Glutamatergic neuron (in vitro differentiated cells): ENCODE measurements at regions not wholly inside any gene's neighbourhood (a gene's known extent, or its start where the extent isn't known, plus 50 kb on each side); places are given as distances from the start of the nearest gene placed in this dataset.

Experiments
- DNase-seq: peaks from one replicate; pipeline ENCODE4 v3.0.0; 2022
- H3K27ac Mint-ChIP-seq: one replicate; pipeline ENCODE4 v1.8.0; 2020; ENCODE audit warnings: mild to moderate bottlenecking, mixed read lengths, inconsistent platforms; ENCODE audit not compliant: unreplicated experiment
- H3K27me3 Mint-ChIP-seq: one replicate; pipeline ENCODE4 v1.8.0; 2020; ENCODE audit warnings: mild to moderate bottlenecking, moderate library complexity, mixed read lengths, inconsistent platforms; ENCODE audit not compliant: unreplicated experiment
- H3K36me3 Mint-ChIP-seq: one replicate; pipeline ENCODE4 v1.8.0; 2020; ENCODE audit warnings: mild to moderate bottlenecking, mixed read lengths, inconsistent platforms; ENCODE audit not compliant: unreplicated experiment
- H3K4me1 Mint-ChIP-seq: one replicate; pipeline ENCODE4 v1.8.0; 2020; ENCODE audit warnings: mild to moderate bottlenecking, low read depth, mixed read lengths, inconsistent platforms; ENCODE audit not compliant: unreplicated experiment
- H3K4me3 Mint-ChIP-seq: one replicate; pipeline ENCODE4 v1.8.0; 2020; ENCODE audit warnings: mild to moderate bottlenecking, mixed read lengths, inconsistent platforms; ENCODE audit not compliant: unreplicated experiment
- H3K9me3 Mint-ChIP-seq: one replicate; pipeline ENCODE4 v1.8.0; 2020; ENCODE audit warnings: mild to moderate bottlenecking, moderate library complexity, mixed read lengths, inconsistent platforms; ENCODE audit not compliant: unreplicated experiment
- TF ChIP-seq, protein P1 (sequence below): fragments of 200-600 bp; sonication (generic); IDR thresholded peaks from one replicate; pipeline ENCODE4 v1.5.0; 2021; ENCODE audit not compliant: partially characterized antibody, unreplicated experiment

DNA sequence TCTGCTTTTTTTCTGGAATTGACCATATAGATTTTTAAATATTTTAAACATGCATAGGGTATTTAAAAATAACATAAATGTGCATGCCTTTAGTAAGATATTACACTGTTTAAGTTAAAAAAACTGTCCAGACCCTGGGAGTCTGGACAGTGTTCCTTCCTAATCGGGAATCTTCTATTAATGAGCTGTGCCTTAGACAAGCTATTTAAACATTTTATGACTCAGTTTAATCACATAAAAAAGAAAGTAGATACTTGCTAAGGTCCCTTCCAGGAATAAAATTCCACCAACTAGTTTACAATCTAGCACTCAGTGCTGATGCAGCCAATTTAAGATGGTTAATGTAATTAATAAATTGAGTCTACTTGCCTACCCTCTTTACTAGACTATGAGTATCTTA is 140.4 kb upstream of the DPH6 start:
- no peaks in the 10 kb centered on the region for H3K9me3 Mint-ChIP-seq
- H3K27ac Mint-ChIP-seq = no peak overlapping the region
- TF ChIP-seq, protein P1, sequence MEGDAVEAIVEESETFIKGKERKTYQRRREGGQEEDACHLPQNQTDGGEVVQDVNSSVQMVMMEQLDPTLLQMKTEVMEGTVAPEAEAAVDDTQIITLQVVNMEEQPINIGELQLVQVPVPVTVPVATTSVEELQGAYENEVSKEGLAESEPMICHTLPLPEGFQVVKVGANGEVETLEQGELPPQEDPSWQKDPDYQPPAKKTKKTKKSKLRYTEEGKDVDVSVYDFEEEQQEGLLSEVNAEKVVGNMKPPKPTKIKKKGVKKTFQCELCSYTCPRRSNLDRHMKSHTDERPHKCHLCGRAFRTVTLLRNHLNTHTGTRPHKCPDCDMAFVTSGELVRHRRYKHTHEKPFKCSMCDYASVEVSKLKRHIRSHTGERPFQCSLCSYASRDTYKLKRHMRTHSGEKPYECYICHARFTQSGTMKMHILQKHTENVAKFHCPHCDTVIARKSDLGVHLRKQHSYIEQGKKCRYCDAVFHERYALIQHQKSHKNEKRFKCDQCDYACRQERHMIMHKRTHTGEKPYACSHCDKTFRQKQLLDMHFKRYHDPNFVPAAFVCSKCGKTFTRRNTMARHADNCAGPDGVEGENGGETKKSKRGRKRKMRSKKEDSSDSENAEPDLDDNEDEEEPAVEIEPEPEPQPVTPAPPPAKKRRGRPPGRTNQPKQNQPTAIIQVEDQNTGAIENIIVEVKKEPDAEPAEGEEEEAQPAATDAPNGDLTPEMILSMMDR = no peak
- no peak overlapping the region for H3K4me3 Mint-ChIP-seq
- no peaks in the 10 kb centered on the region for H3K36me3 Mint-ChIP-seq
- peaks cover 2% of the 10 kb centered on the region for H3K27me3 Mint-ChIP-seq
- no peaks in the 10 kb centered on the region for H3K4me1 Mint-ChIP-seq
- DNase-seq = no peak

DNA sequence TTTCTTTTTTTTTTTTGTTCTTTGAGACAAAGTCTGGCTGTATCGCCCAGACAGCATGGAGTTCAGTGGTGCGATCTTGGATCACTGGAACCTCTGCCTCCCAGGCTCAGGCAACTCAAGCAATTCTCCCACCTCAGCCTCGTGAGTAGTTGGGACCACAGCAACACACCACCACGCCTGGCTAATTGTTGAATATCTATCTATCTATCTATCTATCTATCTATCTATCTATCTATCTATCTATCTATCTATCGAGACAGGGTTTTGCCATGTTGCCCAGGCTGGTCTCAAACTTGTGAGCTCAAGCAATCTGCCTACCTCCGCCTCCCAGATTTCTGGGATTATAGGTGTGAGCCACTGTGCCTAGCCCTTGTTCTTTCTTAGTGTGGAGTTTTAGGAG is 143.3 kb upstream of the DPH6 start:
- Mint-ChIP-seq H3K36me3 (no peaks in the 10 kb centered on the region), H3K4me1 (no peaks in the 10 kb centered on the region), H3K27ac (no peak overlapping the region), H3K9me3 (no peaks in the 10 kb centered on the region), H3K4me3 (no peak overlapping the region), H3K27me3 (no peaks in the 10 kb centered on the region)
- no peak for DNase-seq
- TF ChIP-seq, protein P1 = no peak

DNA sequence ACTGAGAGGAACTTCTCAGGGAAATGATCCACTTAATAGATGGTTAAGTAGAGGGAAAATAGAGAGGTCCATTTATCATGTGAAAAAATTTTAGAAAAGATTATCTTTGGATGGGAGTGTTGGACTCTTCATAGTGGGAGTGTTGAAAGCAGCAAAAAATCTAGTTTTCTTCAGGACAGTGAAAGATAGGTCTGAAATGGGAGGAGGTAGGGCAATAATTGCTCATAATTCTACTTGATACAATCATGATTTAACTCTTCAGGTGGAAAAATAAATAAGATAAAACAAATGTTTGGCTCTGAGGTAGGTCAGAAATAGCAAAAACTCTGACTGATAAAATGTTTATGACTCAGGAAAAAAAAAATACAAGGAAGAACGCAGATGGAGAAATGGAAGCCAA is 144.1 kb upstream of the DPH6 start:
- Mint-ChIP-seq H3K4me1 (no peaks in the 10 kb centered on the region), H3K27ac (no peak overlapping the region)

DNA sequence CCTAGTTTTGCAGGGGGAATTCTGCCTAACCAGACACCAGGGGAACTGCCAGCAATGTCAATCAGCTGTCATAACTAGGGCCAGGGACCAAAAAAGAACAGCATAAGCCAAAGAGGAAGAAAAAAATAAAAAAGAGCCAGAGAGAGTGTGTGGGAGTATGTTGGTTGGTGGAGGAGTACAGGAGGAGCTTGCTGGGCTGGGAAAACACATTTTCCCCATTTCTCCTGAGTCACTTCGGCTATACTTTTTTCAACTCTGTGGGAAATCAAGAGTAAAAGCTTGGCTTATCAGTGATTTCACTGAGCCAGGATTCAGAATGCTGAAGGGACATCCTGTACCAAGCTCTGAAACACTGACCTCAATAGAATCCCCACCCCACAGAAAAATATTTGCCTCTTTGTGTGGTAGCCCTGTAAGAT is 144.7 kb upstream of the DPH6 start:
- no peaks in the 10 kb centered on the region for H3K4me1 Mint-ChIP-seq
- no peaks in the 10 kb centered on the region for H3K9me3 Mint-ChIP-seq
- no peaks in the 10 kb centered on the region for H3K36me3 Mint-ChIP-seq
- TF ChIP-seq, protein P1 = no peak
- H3K4me3 Mint-ChIP-seq = no peak overlapping the region
- no peak for DNase-seq
- peaks cover 2% of the 10 kb centered on the region for H3K27me3 Mint-ChIP-seq
- no peak overlapping the region for H3K27ac Mint-ChIP-seq

More for the DNA sequence above, 144.1 kb upstream of the DPH6 start:
- DNase-seq = no peak
- H3K27me3 Mint-ChIP-seq = peaks cover under 1% of the 10 kb centered on the region
- no peaks in the 10 kb centered on the region for H3K36me3 Mint-ChIP-seq
- TF ChIP-seq, protein P1 = no peak
- no peak overlapping the region for H3K4me3 Mint-ChIP-seq
- no peaks in the 10 kb centered on the region for H3K9me3 Mint-ChIP-seq

DNA sequence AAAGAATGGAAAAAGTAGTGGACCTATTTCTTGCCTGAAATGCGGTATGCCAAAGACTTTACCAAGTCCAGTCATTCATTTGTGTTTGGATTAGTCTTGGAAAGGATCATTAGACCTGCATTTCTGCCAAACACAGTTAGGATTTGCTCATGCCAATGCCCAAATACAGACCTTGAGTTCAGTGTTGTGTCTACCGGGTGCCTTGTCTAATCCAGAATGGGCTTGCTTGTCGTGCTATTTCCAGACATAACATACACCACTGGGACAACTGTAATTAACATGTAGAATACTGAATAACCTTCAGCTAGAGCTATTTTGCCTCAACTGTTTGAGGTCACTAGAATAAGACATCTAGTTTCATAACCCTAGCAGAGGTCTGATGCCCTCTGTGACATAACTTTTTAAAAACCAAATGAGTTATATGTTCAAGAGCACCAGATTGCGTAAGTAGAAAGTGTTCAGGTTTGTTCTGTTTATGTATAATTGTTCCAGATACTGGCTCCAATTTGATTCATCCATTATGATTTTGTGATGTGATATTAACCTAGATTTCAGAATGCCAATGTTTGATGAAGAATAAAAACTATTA is 145.3 kb upstream of the DPH6 start:
- TF ChIP-seq, protein P1 = no peak
- no peak for DNase-seq
- Mint-ChIP-seq H3K4me3 (no peak overlapping the region), H3K27ac (no peak overlapping the region), H3K9me3 (no peaks in the 10 kb centered on the region), H3K36me3 (no peaks in the 10 kb centered on the region), H3K4me1 (no peaks in the 10 kb centered on the region), H3K27me3 (peaks cover 2% of the 10 kb centered on the region)
